ENCODE measurements at regions not wholly inside any gene's neighbourhood (a gene's known extent, or its start where the extent isn't known, plus 50 kb on each side); places are given as distances from the start of the nearest gene placed in this dataset.

DNA sequence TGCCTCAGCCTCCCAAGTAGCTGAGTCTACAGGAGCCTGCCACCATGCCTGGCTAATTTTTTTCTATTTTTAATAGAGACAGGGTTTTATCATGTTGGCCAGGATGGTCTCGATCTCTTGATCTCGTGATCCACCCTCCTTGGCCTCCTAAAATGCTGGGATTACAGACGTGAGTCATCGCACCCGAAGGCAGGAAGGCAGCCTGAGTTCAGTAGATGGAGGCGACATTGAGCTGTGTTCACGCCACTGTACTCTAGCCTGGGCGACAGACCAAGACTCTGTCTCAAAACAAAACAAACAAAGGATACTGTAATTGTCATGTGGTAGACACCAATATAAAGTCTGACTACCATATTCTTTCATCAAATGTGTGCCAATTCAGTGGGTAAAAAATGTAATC lies 500.9 kb upstream of the DSEL start:
- intact Hi-C loops (cut with micrococcal nuclease): no loop called here

DNA sequence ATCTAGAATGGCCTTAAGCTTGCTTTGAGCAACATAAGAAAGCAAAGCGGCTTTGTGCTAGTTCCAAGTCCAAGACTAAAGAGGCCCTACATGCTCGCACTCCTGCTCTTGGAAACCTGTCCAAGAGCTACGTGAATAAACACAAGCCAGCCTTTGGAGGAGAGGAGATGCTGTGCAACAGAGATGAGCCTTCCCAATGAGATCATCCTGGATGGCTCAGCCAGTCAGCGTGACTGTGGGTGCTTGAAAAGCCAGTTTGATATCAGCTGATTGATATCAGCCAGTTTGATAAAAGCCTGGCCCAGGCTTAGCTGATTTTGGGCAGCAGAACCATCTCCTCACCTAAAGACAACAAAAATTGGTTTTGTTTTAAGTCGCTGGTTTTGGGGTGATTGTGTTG lies 481.0 kb upstream of the DSEL start:
- intact Hi-C loops (cut with micrococcal nuclease): no loop called here

DNA sequence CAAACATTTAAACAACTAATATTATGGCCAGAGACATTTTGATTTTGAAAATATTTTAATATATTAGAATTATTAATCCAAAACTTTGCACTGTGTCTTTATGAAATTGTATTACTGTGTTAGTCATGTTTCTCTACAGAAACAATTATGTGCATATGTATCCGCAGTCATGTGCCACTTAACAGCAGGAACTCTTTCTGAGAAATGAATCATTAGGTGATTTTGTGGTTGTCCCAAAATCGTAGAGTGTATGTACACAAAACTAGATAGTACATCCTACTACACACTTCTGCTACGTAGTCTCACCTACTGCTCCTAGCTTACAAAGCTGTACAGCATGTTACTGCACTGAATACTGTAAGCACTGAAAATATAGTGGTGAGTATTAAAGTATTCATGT lies 479.2 kb upstream of the DSEL start:
- intact Hi-C loops (cut with micrococcal nuclease): no loop called here

GRCh38 chr18:67980241-67980640 lies 463.7 kb upstream of the DSEL start:
- intact Hi-C loops (cut with micrococcal nuclease): no loop called here

DNA sequence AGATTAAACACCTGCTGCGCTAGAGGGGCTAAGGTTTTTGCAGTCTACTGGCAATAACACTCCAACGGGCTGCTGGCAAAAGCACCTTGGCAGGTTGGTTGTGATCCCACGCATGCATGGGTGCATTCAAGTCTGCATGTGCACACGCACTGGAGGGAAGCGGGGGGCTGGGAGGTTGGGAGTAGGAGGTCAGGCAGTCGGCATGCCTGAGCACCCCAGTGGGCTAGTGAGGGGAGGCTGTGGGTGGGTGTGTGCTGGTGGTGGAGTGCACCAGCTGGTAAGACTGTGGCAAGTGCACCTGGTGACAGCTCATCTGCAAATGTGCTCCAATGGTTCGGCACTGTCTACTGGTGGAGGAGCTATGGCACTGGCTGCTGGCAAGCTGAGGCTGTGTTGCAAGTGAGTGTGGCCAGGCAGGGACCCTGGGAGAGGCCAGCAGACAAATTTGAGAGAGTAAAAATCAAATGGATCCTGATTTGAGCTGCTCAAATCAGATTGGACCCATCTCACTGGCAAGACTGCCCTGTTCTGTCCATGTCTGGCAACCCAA lies 460.6 kb upstream of the DSEL start:
- intact Hi-C loops (cut with micrococcal nuclease): no loop called here

DNA sequence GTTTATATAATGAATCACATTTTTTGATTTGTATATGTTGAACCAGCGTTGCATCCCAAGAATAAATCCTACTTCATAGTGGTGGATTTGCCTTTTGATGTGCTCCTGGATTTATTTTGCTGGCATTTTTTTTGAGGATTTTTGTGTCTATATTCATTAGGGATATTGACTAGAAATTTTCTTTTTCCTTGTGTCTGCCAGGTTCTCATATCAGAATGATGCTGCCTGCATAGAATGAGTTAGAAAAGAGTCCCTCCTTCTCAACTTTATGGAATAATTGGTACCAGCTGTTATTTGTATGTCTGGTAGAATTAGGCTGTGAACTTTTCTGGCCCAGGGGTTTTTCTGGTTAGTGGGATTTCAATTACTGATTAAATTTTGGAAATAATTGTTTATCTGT lies 457.4 kb upstream of the DSEL start:
- intact Hi-C loops (cut with micrococcal nuclease): no loop called here

GRCh38 chr18:67969458-67969857 lies 452.9 kb upstream of the DSEL start:
- intact Hi-C loops (cut with micrococcal nuclease): no loop called here

- intact Hi-C loops (cut with micrococcal nuclease): no loop called here
Measured at GRCh38 chr18:67966224-67966623, 449.7 kb upstream of the DSEL start.

DNA sequence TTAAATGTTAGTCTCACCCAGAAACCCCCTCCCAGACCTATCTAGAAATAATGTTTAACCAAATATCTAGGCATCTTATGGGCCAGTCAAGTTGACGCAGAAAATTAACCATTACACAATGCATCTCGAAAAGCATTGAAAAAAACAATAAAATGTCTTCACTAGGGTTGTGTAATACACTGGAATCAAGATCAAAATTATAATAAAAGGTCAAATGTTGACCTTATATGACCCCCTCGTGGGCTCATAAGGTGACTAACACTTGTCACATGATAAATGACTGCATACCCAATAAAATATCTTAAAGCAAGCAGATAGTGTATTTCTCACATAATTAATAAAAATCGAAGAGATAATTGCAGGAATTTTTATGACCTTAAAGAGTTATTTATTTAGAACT lies 447.9 kb upstream of the DSEL start:
- intact Hi-C loops (cut with micrococcal nuclease): no loop called here

- intact Hi-C loops (cut with micrococcal nuclease): no loop called here
Measured at GRCh38 chr18:67961701-67962440, 445.4 kb upstream of the DSEL start.

GRCh38 chr18:67957684-67958083 lies 441.2 kb upstream of the DSEL start:
- intact Hi-C loops (cut with micrococcal nuclease): no loop called here

- intact Hi-C loops (cut with micrococcal nuclease): no loop called here
Measured at GRCh38 chr18:67954594-67954993, 438.1 kb upstream of the DSEL start.

GRCh38 chr18:67951137-67951536 lies 434.6 kb upstream of the DSEL start:
- intact Hi-C loops (cut with micrococcal nuclease): no loop called here

DNA sequence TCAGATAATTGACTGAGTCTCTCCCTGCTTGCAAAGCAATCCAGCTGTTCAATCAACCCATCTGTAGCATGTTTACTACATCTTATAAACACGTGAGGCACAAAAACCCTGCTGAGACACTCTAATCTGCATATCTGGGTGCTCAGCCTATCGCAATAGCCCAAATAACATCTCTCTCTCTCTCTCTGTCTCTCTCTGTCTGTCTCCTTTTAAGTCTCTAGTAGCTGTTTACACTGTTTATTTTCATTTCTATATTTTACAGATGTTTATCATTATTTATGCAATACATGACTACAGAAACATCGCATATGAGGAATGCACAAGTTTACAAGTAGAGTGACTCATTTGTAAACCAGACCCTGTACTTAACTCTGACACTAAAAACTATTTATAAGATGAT lies 422.1 kb upstream of the DSEL start:
- intact Hi-C loops (cut with micrococcal nuclease): no loop called here

GRCh38 chr18:67935638-67936037 lies 419.1 kb upstream of the DSEL start:
- intact Hi-C loops (cut with micrococcal nuclease): no loop called here

GRCh38 chr18:67933271-67933670 lies 416.8 kb upstream of the DSEL start:
- intact Hi-C loops (cut with micrococcal nuclease): no loop called here

- intact Hi-C loops (cut with micrococcal nuclease): no loop called here
Measured at GRCh38 chr18:67932271-67932670, 415.8 kb upstream of the DSEL start.

DNA sequence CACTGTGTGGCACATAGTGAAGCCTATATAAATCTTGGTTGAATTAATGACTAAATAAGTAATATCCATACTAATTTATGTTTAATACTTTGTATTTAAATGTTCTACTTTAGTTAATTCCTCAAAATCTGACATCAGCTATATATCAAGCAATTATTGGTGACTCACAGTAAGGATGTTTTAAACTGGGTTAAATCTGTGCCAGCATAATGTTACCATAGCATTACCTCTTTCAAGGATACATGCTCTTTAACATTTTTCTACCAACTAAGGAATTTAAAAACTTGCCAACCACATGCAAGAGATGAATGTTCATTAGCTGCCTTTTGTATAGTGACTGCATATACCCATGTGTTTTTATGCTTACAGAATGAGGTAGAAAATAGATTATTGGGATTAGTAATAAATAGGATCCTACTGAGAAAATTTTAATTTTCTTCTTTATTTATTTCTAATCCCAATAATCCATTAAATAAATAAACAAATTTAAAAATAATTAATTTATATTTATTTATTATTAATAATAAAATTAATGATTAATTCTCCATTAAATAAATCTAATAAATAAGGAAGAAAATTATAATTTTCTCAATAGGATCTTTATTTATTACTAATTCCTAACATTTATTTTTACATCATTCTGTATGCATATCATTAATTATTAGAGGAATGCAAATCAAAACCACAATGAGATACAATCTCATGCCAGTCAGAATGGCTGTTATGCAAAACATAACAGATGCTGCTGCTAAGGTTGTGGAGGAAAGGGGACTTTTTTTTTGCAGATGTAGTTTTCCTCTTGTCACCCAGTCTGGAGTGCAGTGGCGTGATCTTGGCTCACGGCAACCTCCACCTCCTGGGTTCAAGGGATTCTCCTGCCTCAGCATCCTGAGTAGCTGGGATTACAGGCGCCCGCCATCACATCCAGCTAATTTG lies 410.7 kb upstream of the DSEL start:
- intact Hi-C loops (cut with micrococcal nuclease): no loop called here

DNA sequence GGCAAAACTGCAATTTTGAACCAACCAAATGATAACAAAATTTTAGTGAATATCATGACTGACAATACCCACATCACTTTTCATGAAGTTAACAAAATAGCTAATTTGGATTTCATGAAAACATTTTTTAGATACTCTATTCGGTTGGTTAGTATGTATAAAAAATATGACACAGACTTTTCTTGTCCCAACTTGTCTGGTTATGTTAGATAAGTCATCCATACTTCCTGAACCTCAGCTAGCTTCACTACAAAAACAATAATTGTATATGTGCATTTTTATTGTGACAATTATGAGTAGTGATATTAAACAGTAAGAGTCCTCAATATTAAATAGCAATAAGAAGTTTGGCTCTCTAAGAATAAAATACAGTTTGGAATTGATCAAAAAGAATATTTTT lies 408.1 kb upstream of the DSEL start:
- intact Hi-C loops (cut with micrococcal nuclease): no loop called here

- intact Hi-C loops (cut with micrococcal nuclease): no loop called here
Measured at GRCh38 chr18:67919316-67919715, 402.8 kb upstream of the DSEL start.

GRCh38 chr18:67916097-67916496 lies 399.6 kb upstream of the DSEL start:
- intact Hi-C loops (cut with micrococcal nuclease): no loop called here

- intact Hi-C loops (cut with micrococcal nuclease): no loop called here
Measured at GRCh38 chr18:67913040-67913439, 396.5 kb upstream of the DSEL start.
